Smooth muscle cell (in vitro differentiated cells): ENCODE measurements at regions not wholly inside any gene's neighbourhood (a gene's known extent, or its start where the extent isn't known, plus 50 kb on each side); places are given as distances from the start of the nearest gene placed in this dataset.

ENCODE experiments used
- DNase-seq: peaks from one replicate; lab custom pipeline; 2025; ENCODE audit not compliant: unreplicated experiment; lab: John Stamatoyannopoulos, UW
- H2AFZ ChIP-seq: fragments of 200-600 bp; sonication (generic); 2 replicates; pipeline ENCODE4 v1.6.0; 2016; ENCODE audit warnings: antibody characterized with exemption, low read depth, mild to moderate bottlenecking
- H3F3A ChIP-seq: fragments of 200-600 bp; sonication (generic); 2 replicates; pipeline ENCODE4 v1.6.0; 2017; ENCODE audit warnings: antibody characterized with exemption, low read depth
- H3K27ac ChIP-seq: fragments of 200-600 bp; sonication (generic); 2 replicates; pipeline ENCODE4 v1.5.1; 2016; ENCODE audit warnings: low read depth, mild to moderate bottlenecking
- H3K27me3 ChIP-seq: fragments of 200-600 bp; sonication (generic); 2 replicates; pipeline ENCODE4 v1.6.1; 2016; ENCODE audit warnings: low read depth, mild to moderate bottlenecking
- H3K36me3 ChIP-seq: fragments of 200-600 bp; sonication (generic); 2 replicates; pipeline ENCODE4 v1.5.1; 2016; ENCODE audit warnings: low read depth
- H3K4me1 ChIP-seq: fragments of 200-600 bp; sonication (generic); 2 replicates; pipeline ENCODE4 v1.5.1; 2016; ENCODE audit warnings: low read depth
- H3K4me2 ChIP-seq: fragments of 200-600 bp; sonication (generic); 2 replicates; pipeline ENCODE4 v1.6.0; 2016; ENCODE audit warnings: mild to moderate bottlenecking
- H3K4me3 ChIP-seq: fragments of 200-600 bp; sonication (generic); 2 replicates; pipeline ENCODE4 v1.5.1; 2016; ENCODE audit warnings: mild to moderate bottlenecking
- H3K79me2 ChIP-seq: fragments of 200-600 bp; sonication (generic); 2 replicates; pipeline ENCODE4 v1.6.0; 2016; ENCODE audit warnings: low read depth, mild to moderate bottlenecking
- H3K9ac ChIP-seq: fragments of 200-600 bp; sonication (generic); 2 replicates; pipeline ENCODE4 v1.6.0; 2016; ENCODE audit warnings: low read depth
- H3K9me3 ChIP-seq: fragments of 200-600 bp; sonication (generic); replicated peaks from 2 replicates; pipeline ENCODE4 v1.5.1; 2016; ENCODE audit warnings: low read depth
- H4K20me1 ChIP-seq: fragments of 200-600 bp; sonication (generic); 2 replicates; pipeline ENCODE4 v1.6.0; 2016; ENCODE audit warnings: low read depth
- WGBS: methylation state at CpG from one replicate; pipeline ENCODE4 v1.1.7; 2016; ENCODE audit warnings: low lambda C conversion rate; 5-methylcytosine and 5-hydroxymethylcytosine counted together
- TF ChIP-seq, protein P1 (sequence below): fragments of 200-600 bp; sonication (generic); IDR thresholded peaks from 2 replicates; pipeline ENCODE4 v1.5.1; 2017; ENCODE audit warnings: borderline replicate concordance, mild to moderate bottlenecking, antibody characterized with exemption; ENCODE audit not compliant: insufficient read depth, poor library complexity, severe bottlenecking

DNA sequence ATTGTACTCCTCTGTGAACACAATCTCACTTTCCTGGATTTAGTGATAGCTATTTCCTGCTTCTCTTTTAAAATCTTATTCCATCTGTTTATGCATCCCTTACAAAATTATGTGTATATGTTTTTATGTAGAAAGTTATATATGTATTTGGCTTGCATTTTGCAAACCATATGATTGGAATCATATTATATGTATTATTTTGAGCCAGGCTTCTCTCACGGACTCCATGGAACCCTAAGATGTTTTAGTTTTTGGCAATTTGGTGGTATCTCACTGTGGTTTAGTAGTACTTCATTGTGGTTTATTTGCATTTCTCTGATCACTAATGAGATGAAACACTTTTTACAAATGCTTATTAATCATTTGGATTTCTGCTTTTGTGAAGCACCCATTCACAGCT, 507.3 kb upstream of the KIRREL3 start:
- Histone ChIP-seq H4K20me1 (no peaks in the 10 kb centered on the region), H3K4me3 (no peak overlapping the region), H2AFZ (no peak overlapping the region), H3K9me3 (no peaks in the 10 kb centered on the region), H3K27ac (no peak overlapping the region), H3K79me2 (no peaks in the 10 kb centered on the region), H3K36me3 (no peaks in the 10 kb centered on the region), H3K27me3 (no peaks in the 10 kb centered on the region), H3K4me2 (no peak overlapping the region), H3K9ac (no peak overlapping the region), H3F3A (no peaks in the 10 kb centered on the region), H3K4me1 (no peaks in the 10 kb centered on the region)
- no peak for DNase-seq
- WGBS = 87% methylated on average over 1 of the region's 1 CpG
- TF ChIP-seq, protein P1, sequence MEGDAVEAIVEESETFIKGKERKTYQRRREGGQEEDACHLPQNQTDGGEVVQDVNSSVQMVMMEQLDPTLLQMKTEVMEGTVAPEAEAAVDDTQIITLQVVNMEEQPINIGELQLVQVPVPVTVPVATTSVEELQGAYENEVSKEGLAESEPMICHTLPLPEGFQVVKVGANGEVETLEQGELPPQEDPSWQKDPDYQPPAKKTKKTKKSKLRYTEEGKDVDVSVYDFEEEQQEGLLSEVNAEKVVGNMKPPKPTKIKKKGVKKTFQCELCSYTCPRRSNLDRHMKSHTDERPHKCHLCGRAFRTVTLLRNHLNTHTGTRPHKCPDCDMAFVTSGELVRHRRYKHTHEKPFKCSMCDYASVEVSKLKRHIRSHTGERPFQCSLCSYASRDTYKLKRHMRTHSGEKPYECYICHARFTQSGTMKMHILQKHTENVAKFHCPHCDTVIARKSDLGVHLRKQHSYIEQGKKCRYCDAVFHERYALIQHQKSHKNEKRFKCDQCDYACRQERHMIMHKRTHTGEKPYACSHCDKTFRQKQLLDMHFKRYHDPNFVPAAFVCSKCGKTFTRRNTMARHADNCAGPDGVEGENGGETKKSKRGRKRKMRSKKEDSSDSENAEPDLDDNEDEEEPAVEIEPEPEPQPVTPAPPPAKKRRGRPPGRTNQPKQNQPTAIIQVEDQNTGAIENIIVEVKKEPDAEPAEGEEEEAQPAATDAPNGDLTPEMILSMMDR = no peak

DNA sequence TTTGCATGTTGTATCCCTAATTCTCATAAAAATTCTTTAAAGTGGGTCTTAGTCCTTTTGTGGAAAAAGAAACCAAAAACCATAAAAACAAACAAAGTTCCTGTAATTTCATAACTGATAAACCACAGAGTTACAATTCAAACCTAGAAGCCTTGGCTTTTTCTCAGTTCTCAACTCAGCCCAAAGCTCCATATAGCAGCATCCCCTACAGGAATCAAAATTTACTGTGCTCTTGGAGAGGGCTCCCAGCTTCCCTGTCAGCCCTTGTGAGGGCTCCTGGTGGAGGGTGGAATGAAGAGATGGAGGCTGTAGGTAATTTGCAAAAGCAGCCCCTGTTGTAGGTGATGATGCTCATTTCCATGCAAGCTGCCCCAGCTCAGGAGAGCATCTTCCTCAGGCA, 506.1 kb upstream of the KIRREL3 start:
- H3K27ac ChIP-seq = no peak overlapping the region
- no peak for DNase-seq
- H3F3A ChIP-seq = no peaks in the 10 kb centered on the region
- H3K4me3 ChIP-seq = no peak overlapping the region
- TF ChIP-seq, protein P1 = no peak
- H3K4me1 ChIP-seq = no peaks in the 10 kb centered on the region
- no peaks in the 10 kb centered on the region for H3K27me3 ChIP-seq
- H3K9me3 ChIP-seq = no peaks in the 10 kb centered on the region
- H2AFZ ChIP-seq = no peak overlapping the region
- H3K36me3 ChIP-seq = no peaks in the 10 kb centered on the region
- H4K20me1 ChIP-seq = no peaks in the 10 kb centered on the region
- no peak overlapping the region for H3K4me2 ChIP-seq
- H3K79me2 ChIP-seq = no peaks in the 10 kb centered on the region
- no peak overlapping the region for H3K9ac ChIP-seq

DNA sequence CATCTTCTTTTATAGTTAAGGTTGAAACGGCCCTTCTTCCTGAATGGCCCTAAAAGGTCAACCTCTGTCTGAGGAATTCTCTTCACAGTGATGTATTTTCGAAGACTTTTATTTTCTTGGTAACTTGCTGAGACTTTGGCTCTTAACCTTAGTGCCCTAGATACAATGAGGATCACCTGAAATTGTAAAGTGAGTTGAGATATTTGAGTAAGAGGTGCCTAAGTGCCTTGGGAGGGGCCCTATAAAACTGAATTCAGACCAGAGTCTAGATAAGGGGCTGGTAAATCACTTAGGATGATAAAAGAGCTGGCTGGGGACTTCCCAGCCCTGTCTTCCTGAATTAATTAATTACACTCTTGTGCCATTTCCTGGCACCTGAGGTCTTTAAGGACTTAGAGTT, 505.6 kb upstream of the KIRREL3 start:
- no peak for DNase-seq
- Histone ChIP-seq H3K9me3 (no peaks in the 10 kb centered on the region), H3K4me3 (no peak overlapping the region), H3K79me2 (no peaks in the 10 kb centered on the region), H3K4me1 (no peaks in the 10 kb centered on the region), H3K9ac (no peak overlapping the region), H3K4me2 (no peak overlapping the region), H2AFZ (no peak overlapping the region), H3F3A (no peaks in the 10 kb centered on the region), H3K36me3 (no peaks in the 10 kb centered on the region), H3K27me3 (no peaks in the 10 kb centered on the region), H3K27ac (no peak overlapping the region), H4K20me1 (no peaks in the 10 kb centered on the region)
- TF ChIP-seq, protein P1 = no peak
- 79% methylated on average over 2 of the region's 2 CpGs for WGBS

DNA sequence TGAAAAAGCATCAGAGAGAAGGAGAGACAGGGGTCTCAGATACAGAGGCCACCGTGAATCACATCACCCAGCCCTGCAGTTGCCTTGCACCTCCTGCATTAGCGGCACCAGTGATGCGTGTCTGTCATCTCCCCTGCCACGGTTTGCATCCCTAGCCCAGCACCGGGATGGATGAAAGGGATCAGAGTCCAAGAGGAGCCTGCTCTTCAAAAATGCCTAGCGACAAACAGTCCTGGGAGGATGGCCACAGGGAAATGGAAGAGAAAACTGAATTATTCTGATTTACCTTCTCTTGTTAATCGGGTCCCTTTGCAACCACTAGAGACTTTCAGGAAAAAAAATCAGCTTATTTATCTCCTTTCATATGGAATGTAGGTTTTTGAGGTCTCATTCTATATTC, 495.6 kb upstream of the KIRREL3 start:
- 86% methylated on average over 7 of the region's 7 CpGs for WGBS
- Histone ChIP-seq H3K4me3 (no peak overlapping the region), H3K4me2 (no peak overlapping the region)

More for the DNA sequence above, 495.6 kb upstream of the KIRREL3 start:
- Histone ChIP-seq H3K4me1 (no peaks in the 10 kb centered on the region), H3K36me3 (no peaks in the 10 kb centered on the region), H3K27me3 (no peaks in the 10 kb centered on the region), H3K79me2 (no peaks in the 10 kb centered on the region), H3K9me3 (no peaks in the 10 kb centered on the region), H3F3A (no peaks in the 10 kb centered on the region), H4K20me1 (no peaks in the 10 kb centered on the region), H2AFZ (no peak overlapping the region), H3K9ac (no peak overlapping the region), H3K27ac (no peak overlapping the region)
- DNase-seq = no peak
- TF ChIP-seq, protein P1 = no peak
